Adrenal gland (tissue), 5 donors: ENCODE measurements at regions not wholly inside any gene's neighbourhood (a gene's known extent, or its start where the extent isn't known, plus 50 kb on each side); places are given as distances from the start of the nearest gene placed in this dataset.

ENCODE experiments used
- POLR2A ChIP-seq, 2 donors: fragments of 450-650 bp; IDR thresholded peaks; one replicate each; pipeline ENCODE4 v1.6.1; 2017; ENCODE audit warnings: antibody characterized with exemption in 2 of 2, mild to moderate bottlenecking in 2 of 2, moderate library complexity in 1 of 2
- TF ChIP-seq, protein P1 (sequence below), 6 experiments: fragments of 450-650 bp in 4 of 6; fragments of 200-600 bp in 2 of 6; sonication (generic) in 1 of 6; IDR thresholded peaks; 1 replicate in 5 of 6; 2 replicates in 1 of 6; pipeline versions ENCODE4 v1.5.1 to v1.8.0; 2016 to 2021; ENCODE audit warnings: antibody characterized with exemption in 6 of 6, mild to moderate bottlenecking in 2 of 6, moderate library complexity in 1 of 6
- donor health status: DM: no; HTN: no; CAD: no.

- TF ChIP-seq, protein P1, sequence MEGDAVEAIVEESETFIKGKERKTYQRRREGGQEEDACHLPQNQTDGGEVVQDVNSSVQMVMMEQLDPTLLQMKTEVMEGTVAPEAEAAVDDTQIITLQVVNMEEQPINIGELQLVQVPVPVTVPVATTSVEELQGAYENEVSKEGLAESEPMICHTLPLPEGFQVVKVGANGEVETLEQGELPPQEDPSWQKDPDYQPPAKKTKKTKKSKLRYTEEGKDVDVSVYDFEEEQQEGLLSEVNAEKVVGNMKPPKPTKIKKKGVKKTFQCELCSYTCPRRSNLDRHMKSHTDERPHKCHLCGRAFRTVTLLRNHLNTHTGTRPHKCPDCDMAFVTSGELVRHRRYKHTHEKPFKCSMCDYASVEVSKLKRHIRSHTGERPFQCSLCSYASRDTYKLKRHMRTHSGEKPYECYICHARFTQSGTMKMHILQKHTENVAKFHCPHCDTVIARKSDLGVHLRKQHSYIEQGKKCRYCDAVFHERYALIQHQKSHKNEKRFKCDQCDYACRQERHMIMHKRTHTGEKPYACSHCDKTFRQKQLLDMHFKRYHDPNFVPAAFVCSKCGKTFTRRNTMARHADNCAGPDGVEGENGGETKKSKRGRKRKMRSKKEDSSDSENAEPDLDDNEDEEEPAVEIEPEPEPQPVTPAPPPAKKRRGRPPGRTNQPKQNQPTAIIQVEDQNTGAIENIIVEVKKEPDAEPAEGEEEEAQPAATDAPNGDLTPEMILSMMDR (IDR thresholded peaks at IDR 0.05) = no peak
- TF ChIP-seq POLR2A (IDR thresholded peaks at IDR 0.05) = no peak
Observed at GRCh38 chr9:99445371-99445891, 223.3 kb downstream of the SEC61B start.
